ENCODE measurements at regions not wholly inside any gene's neighbourhood (a gene's known extent, or its start where the extent isn't known, plus 50 kb on each side); places are given as distances from the start of the nearest gene placed in this dataset.
A peak's percentile ranks its signal among the peaks of the same experiment; 100 is the strongest.

DNA sequence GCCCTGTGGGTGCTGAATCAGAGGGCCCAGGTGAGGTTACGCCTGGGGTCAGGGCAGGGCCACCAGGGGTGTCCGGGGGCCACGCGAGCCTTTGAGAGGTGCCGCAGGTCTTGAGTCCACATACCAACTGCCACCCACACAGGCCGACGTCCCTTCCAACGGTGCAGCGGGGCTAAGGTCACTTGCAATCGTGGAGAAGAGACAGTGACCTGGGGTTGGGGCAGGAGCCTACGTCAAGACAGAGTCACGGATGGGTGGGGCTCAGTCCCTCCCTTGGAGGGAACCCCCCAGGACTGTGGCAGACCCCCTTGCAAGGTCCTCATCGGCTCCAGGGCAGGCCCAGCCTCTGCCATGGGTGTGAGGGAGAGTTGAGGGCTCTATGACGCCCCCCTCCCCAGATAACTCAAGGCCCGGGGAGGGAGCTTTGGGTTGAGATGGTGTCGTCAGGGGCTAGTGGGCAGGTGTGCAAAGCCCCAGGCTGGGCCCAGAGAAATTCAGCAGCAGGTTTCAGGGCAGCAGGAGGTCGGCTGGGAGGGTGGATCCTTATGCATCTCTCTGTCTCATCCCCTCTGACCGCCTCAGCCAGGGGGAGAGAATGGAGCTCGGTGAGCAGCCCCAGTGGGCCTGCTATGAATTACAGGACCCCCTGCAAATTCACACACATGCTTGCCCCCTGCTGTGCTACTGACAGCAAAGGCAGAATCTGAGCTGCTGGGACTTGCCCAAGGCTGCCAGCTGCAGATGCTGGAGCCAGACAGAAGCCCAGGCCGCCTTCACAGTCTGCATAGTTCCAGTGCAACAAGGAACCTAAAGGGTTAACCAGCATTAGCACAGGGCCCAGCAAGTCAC is 60.0 kb downstream of the MYEOV start:
- no peak overlapping the region for H3K9ac ChIP-seq (ENCODE audit: low read depth, low read length)
- TF ChIP-seq, protein P1, sequence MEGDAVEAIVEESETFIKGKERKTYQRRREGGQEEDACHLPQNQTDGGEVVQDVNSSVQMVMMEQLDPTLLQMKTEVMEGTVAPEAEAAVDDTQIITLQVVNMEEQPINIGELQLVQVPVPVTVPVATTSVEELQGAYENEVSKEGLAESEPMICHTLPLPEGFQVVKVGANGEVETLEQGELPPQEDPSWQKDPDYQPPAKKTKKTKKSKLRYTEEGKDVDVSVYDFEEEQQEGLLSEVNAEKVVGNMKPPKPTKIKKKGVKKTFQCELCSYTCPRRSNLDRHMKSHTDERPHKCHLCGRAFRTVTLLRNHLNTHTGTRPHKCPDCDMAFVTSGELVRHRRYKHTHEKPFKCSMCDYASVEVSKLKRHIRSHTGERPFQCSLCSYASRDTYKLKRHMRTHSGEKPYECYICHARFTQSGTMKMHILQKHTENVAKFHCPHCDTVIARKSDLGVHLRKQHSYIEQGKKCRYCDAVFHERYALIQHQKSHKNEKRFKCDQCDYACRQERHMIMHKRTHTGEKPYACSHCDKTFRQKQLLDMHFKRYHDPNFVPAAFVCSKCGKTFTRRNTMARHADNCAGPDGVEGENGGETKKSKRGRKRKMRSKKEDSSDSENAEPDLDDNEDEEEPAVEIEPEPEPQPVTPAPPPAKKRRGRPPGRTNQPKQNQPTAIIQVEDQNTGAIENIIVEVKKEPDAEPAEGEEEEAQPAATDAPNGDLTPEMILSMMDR (IDR thresholded peaks at IDR 0.05; ENCODE audit: borderline replicate concordance, extremely low read depth, low read length, poor library complexity, severe bottlenecking): no peak
- no peak overlapping the region for H3K4me2 ChIP-seq (ENCODE audit: insufficient read depth, low read length)
- H3K4me3 ChIP-seq (ENCODE audit: low read depth in 1 of 2, low read length in 2 of 2): no peak overlapping the region
- H4K20me1 ChIP-seq (ENCODE audit: insufficient read depth, low read length): peaks cover 5% of the 10 kb centered on the region; the same call in 1 of the 2 replicates
- H3K27ac ChIP-seq (ENCODE audit: low read length): no peak overlapping the region
- H3K36me3 ChIP-seq (ENCODE audit: insufficient read depth, low read length): no peaks in the 10 kb centered on the region
- ATAC-seq (ENCODE audit: insufficient read depth, low read depth) (no peak), DNase-seq (no peak)
- no peak overlapping the region for H2AFZ ChIP-seq (ENCODE audit: low read depth, low read length)
- no peaks in the 10 kb centered on the region for H3K79me2 ChIP-seq (ENCODE audit: insufficient read depth, low read length)
- H3K27me3 ChIP-seq (ENCODE audit: insufficient read depth, low read length, poor library complexity): peaks cover 3% of the 10 kb centered on the region
- no peaks in the 10 kb centered on the region for H3K4me1 ChIP-seq (ENCODE audit: insufficient read depth, low read length)
- no peaks in the 10 kb centered on the region for H3K9me3 ChIP-seq (ENCODE audit: insufficient read depth, low read length, severe bottlenecking)

DNA sequence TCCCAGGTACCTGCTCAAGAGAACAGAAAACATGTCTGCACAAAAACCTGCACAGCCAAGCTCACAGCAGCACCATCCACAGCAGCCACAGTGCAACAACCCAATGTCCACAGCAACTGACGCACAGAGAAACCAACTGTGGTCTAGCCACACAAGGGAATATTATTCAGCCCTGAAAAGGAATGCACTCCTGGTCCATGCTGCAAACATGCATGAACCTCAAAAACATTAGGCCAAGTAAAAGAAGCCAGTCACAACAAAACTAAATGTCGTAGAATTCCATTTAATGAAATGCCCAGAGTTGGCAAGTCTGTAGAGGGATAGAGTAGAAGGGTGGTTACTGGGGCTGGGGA is 60.6 kb downstream of the MYEOV start:
- no peak for DNase-seq
- H3K79me2 ChIP-seq (ENCODE audit: insufficient read depth, low read length): no peaks in the 10 kb centered on the region
- no peak for TF ChIP-seq EZH2 (IDR thresholded peaks at IDR 0.05; ENCODE audit: borderline replicate concordance, low read depth, low read length, severe bottlenecking)
- TF ChIP-seq, protein P1 (IDR thresholded peaks at IDR 0.05; ENCODE audit: borderline replicate concordance, extremely low read depth, low read length, poor library complexity, severe bottlenecking): no peak
- no peak overlapping the region for H3K4me3 ChIP-seq (ENCODE audit: low read depth in 1 of 2, low read length in 2 of 2)
- H3K9me3 ChIP-seq (ENCODE audit: insufficient read depth, low read length, severe bottlenecking): peaks cover under 1% of the 10 kb centered on the region
- H3K27me3 ChIP-seq (ENCODE audit: insufficient read depth, low read length, poor library complexity): peaks cover 3% of the 10 kb centered on the region
- H3K9ac ChIP-seq (ENCODE audit: low read depth, low read length): no peak overlapping the region
- H3K36me3 ChIP-seq (ENCODE audit: insufficient read depth, low read length): no peaks in the 10 kb centered on the region
- H3K4me1 ChIP-seq (ENCODE audit: insufficient read depth, low read length): no peaks in the 10 kb centered on the region
- ATAC-seq (ENCODE audit: insufficient read depth, low read depth): no peak
- H3K4me2 ChIP-seq (ENCODE audit: insufficient read depth, low read length): no peak overlapping the region
- no peak overlapping the region for H3K27ac ChIP-seq (ENCODE audit: low read length)
- H4K20me1 ChIP-seq (ENCODE audit: insufficient read depth, low read length): peaks cover 5% of the 10 kb centered on the region; the same call in 1 of the 2 replicates
- H2AFZ ChIP-seq (ENCODE audit: low read depth, low read length): no peak overlapping the region

DNA sequence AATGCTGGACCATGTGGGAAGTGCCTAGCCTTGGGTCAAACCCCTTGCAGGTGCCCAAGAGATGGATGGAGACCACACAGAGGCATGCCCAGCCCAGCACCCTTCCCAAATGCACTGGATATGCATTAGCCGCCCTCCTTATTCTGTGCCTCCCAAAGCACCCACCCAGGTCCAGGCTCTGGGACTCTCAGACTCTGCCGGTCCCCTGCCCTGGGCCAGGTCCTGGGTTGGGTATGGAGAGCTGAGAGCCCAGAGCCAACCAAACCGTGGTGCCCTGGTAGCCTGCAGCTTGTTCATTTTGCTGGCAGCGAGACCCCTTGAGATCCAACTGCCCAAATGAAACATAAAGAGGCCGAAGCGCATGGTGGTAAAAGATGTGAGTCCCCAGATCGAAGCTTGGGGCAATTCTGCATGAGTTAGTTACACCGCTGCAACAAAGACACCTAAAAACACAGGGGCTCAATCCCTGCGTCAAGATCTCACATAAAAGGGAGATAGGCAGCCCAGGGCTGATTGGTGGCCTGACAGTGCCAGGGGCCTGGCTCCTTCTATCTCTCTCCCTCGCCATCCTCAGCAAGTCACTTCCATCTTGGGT is 61.5 kb downstream of the MYEOV start:
- Histone ChIP-seq H3K27me3 (ENCODE audit: insufficient read depth, low read length, poor library complexity) (peaks cover 3% of the 10 kb centered on the region), H3K4me3 (ENCODE audit: low read depth in 1 of 2, low read length in 2 of 2) (no peak overlapping the region), H2AFZ (ENCODE audit: low read depth, low read length) (no peak overlapping the region), H3K9ac (ENCODE audit: low read depth, low read length) (no peak overlapping the region), H3K27ac (ENCODE audit: low read length) (no peak overlapping the region), H3K4me2 (ENCODE audit: insufficient read depth, low read length) (no peak overlapping the region), H4K20me1 (ENCODE audit: insufficient read depth, low read length) (peaks cover 5% of the 10 kb centered on the region; the same call in 1 of the 2 replicates), H3K9me3 (ENCODE audit: insufficient read depth, low read length, severe bottlenecking) (peaks cover 5% of the 10 kb centered on the region), H3K79me2 (ENCODE audit: insufficient read depth, low read length) (no peaks in the 10 kb centered on the region), H3K4me1 (ENCODE audit: insufficient read depth, low read length) (no peaks in the 10 kb centered on the region), H3K36me3 (ENCODE audit: insufficient read depth, low read length) (no peaks in the 10 kb centered on the region)
- ATAC-seq (ENCODE audit: insufficient read depth, low read depth) (no peak), DNase-seq (peak; percentile 1)
- TF ChIP-seq EZH2 (IDR thresholded peaks at IDR 0.05; ENCODE audit: borderline replicate concordance, low read depth, low read length, severe bottlenecking): no peak
- TF ChIP-seq, protein P1 (IDR thresholded peaks at IDR 0.05; ENCODE audit: borderline replicate concordance, extremely low read depth, low read length, poor library complexity, severe bottlenecking): no peak
